Neural cell (in vitro differentiated cells): ENCODE measurements at regions not wholly inside any gene's neighbourhood (a gene's known extent, or its start where the extent isn't known, plus 50 kb on each side); places are given as distances from the start of the nearest gene placed in this dataset.

ENCODE experiments used
- H2AFZ ChIP-seq: fragments of 200-600, 300-800 bp; sonication (generic), shearing (Covaris generic); 2 replicates; pipeline ENCODE4 v1.6.0; 2014; ENCODE audit warnings: low read depth, mild to moderate bottlenecking, antibody characterized with exemption, low read length, moderate library complexity
- H3F3A ChIP-seq: fragments of 200-600 bp; shearing (Covaris generic); 2 replicates; pipeline ENCODE4 v1.6.1; 2016; ENCODE audit warnings: mild to moderate bottlenecking, moderate library complexity, mixed read lengths, antibody characterized with exemption, low read length; ENCODE audit not compliant: insufficient read depth, poor library complexity, severe bottlenecking
- H3K27ac ChIP-seq: fragments of 200-600, 300-800 bp; sonication (generic), shearing (Covaris generic); 2 replicates; pipeline ENCODE4 v1.5.1; 2014; ENCODE audit warnings: mild to moderate bottlenecking, low read length, moderate library complexity
- H3K27me3 ChIP-seq: fragments of 300-800, 200-600 bp; sonication (generic), shearing (Covaris generic); 2 replicates; pipeline ENCODE4 v1.6.0; 2014; ENCODE audit warnings: mild to moderate bottlenecking, low read depth, low read length, moderate library complexity; ENCODE audit not compliant: insufficient read depth
- H3K36me3 ChIP-seq: fragments of 300-800, 200-600 bp; sonication (generic), shearing (Covaris generic); 2 replicates; pipeline ENCODE4 v1.5.1; 2014; ENCODE audit warnings: mild to moderate bottlenecking, antibody characterized with exemption, low read length, moderate library complexity; ENCODE audit not compliant: insufficient read depth
- H3K4me2 ChIP-seq: fragments of 300-800, 200-600 bp; sonication (generic), shearing (Covaris generic); 2 replicates; pipeline ENCODE4 v1.6.0; 2014; ENCODE audit warnings: mild to moderate bottlenecking, low read length
- H3K4me3 ChIP-seq: fragments of 300-800, 200-600 bp; sonication (generic), shearing (Covaris generic); 2 replicates; pipeline ENCODE4 v1.5.1; 2014; ENCODE audit warnings: mild to moderate bottlenecking, low read length, moderate library complexity
- H3K79me2 ChIP-seq: fragments of 200-600 bp; shearing (Covaris generic); replicated peaks from 2 replicates; pipeline ENCODE4 v1.6.0; 2014; ENCODE audit warnings: mild to moderate bottlenecking, low read length, moderate library complexity; ENCODE audit not compliant: insufficient read depth
- H3K9ac ChIP-seq: fragments of 300-800, 200-600 bp; sonication (generic), shearing (Covaris generic); 2 replicates; pipeline ENCODE4 v1.6.1; 2016; ENCODE audit warnings: mild to moderate bottlenecking, low read length, mixed read lengths
- H3K9me2 ChIP-seq: fragments of 200-600 bp; shearing (Covaris generic); 2 replicates; pipeline ENCODE4 v1.6.1; 2016; ENCODE audit warnings: mild to moderate bottlenecking, low read length, mixed read lengths; ENCODE audit not compliant: insufficient read depth
- H3K9me3 ChIP-seq: fragments of 200-600, 300-800 bp; sonication (generic), shearing (Covaris generic); 2 replicates; pipeline ENCODE4 v1.6.1; 2016; ENCODE audit warnings: mild to moderate bottlenecking, mixed run types, low read length, moderate library complexity, mixed read lengths
- H4K20me1 ChIP-seq: fragments of 200-600 bp; shearing (Covaris generic); 2 replicates; pipeline ENCODE4 v1.6.1; 2016; ENCODE audit warnings: mild to moderate bottlenecking, mixed run types; ENCODE audit not compliant: insufficient read depth
- CTCF ChIP-seq: fragments of 450-650 bp; IDR thresholded peaks from 2 replicates; pipeline ENCODE4 v1.5.1; 2014; ENCODE audit warnings: antibody characterized with exemption, mild to moderate bottlenecking, moderate library complexity; ENCODE audit not compliant: poor library complexity, severe bottlenecking
- EP300 ChIP-seq: fragments of 450-650 bp; conservative IDR thresholded peaks from 2 replicates; pipeline ENCODE4 v1.6.1; 2014; ENCODE audit warnings: antibody characterized with exemption, mild to moderate bottlenecking, moderate library complexity; ENCODE audit not compliant: poor library complexity, severe bottlenecking
- EZH2 ChIP-seq: fragments of 200-600, 300-800 bp; shearing (Covaris generic), sonication (generic); IDR thresholded peaks from 2 replicates; pipeline ENCODE4 v1.6.1; 2014; ENCODE audit warnings: antibody characterized with exemption, low read length, borderline replicate concordance, mild to moderate bottlenecking; ENCODE audit not compliant: insufficient read depth, poor library complexity, severe bottlenecking
- MXI1 ChIP-seq: fragments of 450-650 bp; conservative IDR thresholded peaks from 2 replicates; pipeline ENCODE4 v1.6.1; 2014; ENCODE audit warnings: antibody characterized with exemption, mild to moderate bottlenecking; ENCODE audit not compliant: poor library complexity, severe bottlenecking
- POLR2AphosphoS5 ChIP-seq: IDR thresholded peaks from 2 replicates; pipeline ENCODE4 v1.6.1; 2012
- RAD21 ChIP-seq: fragments of 450-650 bp; conservative IDR thresholded peaks from 2 replicates; pipeline ENCODE4 v1.6.1; 2014; ENCODE audit warnings: antibody characterized with exemption, mild to moderate bottlenecking, moderate library complexity
- REST ChIP-seq: IDR thresholded peaks from 2 replicates; pipeline ENCODE4 v1.6.1; 2012; ENCODE audit warnings: borderline replicate concordance
- SMC3 ChIP-seq: fragments of 450-650 bp; conservative IDR thresholded peaks from 2 replicates; pipeline ENCODE4 v1.6.1; 2014; ENCODE audit warnings: antibody characterized with exemption, mild to moderate bottlenecking, moderate library complexity; ENCODE audit not compliant: poor library complexity
- TAF1 ChIP-seq: IDR thresholded peaks from 2 replicates; pipeline ENCODE4 v1.6.1; 2012; ENCODE audit warnings: low read depth

GRCh38 chr20:24406251-24406650 is 63.2 kb upstream of the SYNDIG1 start:
- H3K4me2 ChIP-seq, result no peak overlapping the region
- no peak overlapping the region for H3K4me3 ChIP-seq
- no peaks in the 10 kb centered on the region for H3K36me3 ChIP-seq
- no peaks in the 10 kb centered on the region for H4K20me1 ChIP-seq
- no peak overlapping the region for H3K9ac ChIP-seq
- no peaks in the 10 kb centered on the region for H3K9me3 ChIP-seq
- no peak overlapping the region for H3K27ac ChIP-seq
- H3K27me3 ChIP-seq, result no peaks in the 10 kb centered on the region
- H3F3A ChIP-seq, result no peaks in the 10 kb centered on the region
- H2AFZ ChIP-seq, result no peak overlapping the region
- TF ChIP-seq TAF1 (no peak), CTCF (no peak), REST (no peak), MXI1 (no peak), RAD21 (no peak), EZH2 (no peak), EP300 (no peak), POLR2AphosphoS5 (no peak), SMC3 (no peak)
- no peaks in the 10 kb centered on the region for H3K9me2 ChIP-seq
- no peaks in the 10 kb centered on the region for H3K79me2 ChIP-seq

- H3K9ac ChIP-seq, result no peak overlapping the region
- no peak overlapping the region for H3K4me3 ChIP-seq
- H3K36me3 ChIP-seq, result no peaks in the 10 kb centered on the region
- no peaks in the 10 kb centered on the region for H4K20me1 ChIP-seq
- no peaks in the 10 kb centered on the region for H3F3A ChIP-seq
- H2AFZ ChIP-seq, result no peak overlapping the region
- H3K79me2 ChIP-seq, result no peaks in the 10 kb centered on the region
- no peaks in the 10 kb centered on the region for H3K9me2 ChIP-seq
- H3K27me3 ChIP-seq, result no peaks in the 10 kb centered on the region
- TF ChIP-seq EZH2, result no peak
- no peak for TF ChIP-seq EP300
- TF ChIP-seq TAF1, result no peak
- no peak for TF ChIP-seq REST
- TF ChIP-seq CTCF, result no peak
- no peak for TF ChIP-seq POLR2AphosphoS5
- no peak for TF ChIP-seq SMC3
- no peak for TF ChIP-seq RAD21
- no peak for TF ChIP-seq MXI1
- no peak overlapping the region for H3K4me2 ChIP-seq
- H3K27ac ChIP-seq, result no peak overlapping the region
- H3K9me3 ChIP-seq, result no peaks in the 10 kb centered on the region
These were observed 63.6 kb upstream of the SYNDIG1 start for GRCh38 chr20:24405810-24406209.
